NCI-H1694 treated with DMSO at 0.1 percent for 48 hours (cell line): ENCODE measurements at regions not wholly inside any gene's neighbourhood (a gene's known extent, or its start where the extent isn't known, plus 50 kb on each side); places are given as distances from the start of the nearest gene placed in this dataset.
"Not testable (repeated sequence)": the region's sequence is repeated elsewhere in the genome, so short reads cannot be mapped to it uniquely, and the experiment has no call there.

Source experiments
- DNase-seq: peaks from one replicate; lab custom pipeline; 2025; lab: John Stamatoyannopoulos, UW

- no peak for DNase-seq
Observed at GRCh38 chr12:75646329-75647210, 135.2 kb upstream of the KRR1 start.

GRCh38 chr12:75644472-75645072, 133.2 kb upstream of the KRR1 start:
- DNase-seq, result no peak

- DNase-seq, result not testable (repeated sequence)
Observed at GRCh38 chr12:75643119-75643518, 131.7 kb upstream of the KRR1 start.

GRCh38 chr12:75642226-75642625, 130.8 kb upstream of the KRR1 start:
- no peak for DNase-seq

- DNase-seq, result no peak
Observed at GRCh38 chr12:75641031-75641780, 129.8 kb upstream of the KRR1 start.

- DNase-seq, result no peak
Observed at GRCh38 chr12:75638792-75639191, 127.4 kb upstream of the KRR1 start.

- DNase-seq, result no peak
Observed at GRCh38 chr12:75636607-75637006, 125.2 kb upstream of the KRR1 start.

GRCh38 chr12:75635606-75636444, 124.4 kb upstream of the KRR1 start:
- DNase-seq, result no peak

- no peak for DNase-seq
Observed at GRCh38 chr12:75634244-75635222, 123.1 kb upstream of the KRR1 start.

GRCh38 chr12:75633789-75634188, 122.4 kb upstream of the KRR1 start:
- DNase-seq, result no peak

- DNase-seq, result no peak
Observed at GRCh38 chr12:75632442-75632841, 121.0 kb upstream of the KRR1 start.

GRCh38 chr12:75631831-75632230, 120.4 kb upstream of the KRR1 start:
- DNase-seq, result no peak

GRCh38 chr12:75630091-75630490, 118.7 kb upstream of the KRR1 start:
- DNase-seq, result no peak

GRCh38 chr12:75628916-75629315, 117.5 kb upstream of the KRR1 start:
- no peak for DNase-seq

GRCh38 chr12:75628511-75628910, 117.1 kb upstream of the KRR1 start:
- DNase-seq, result no peak

- no peak for DNase-seq
Observed at GRCh38 chr12:75623631-75624154, 112.3 kb upstream of the KRR1 start.

- DNase-seq, result no peak
Observed at GRCh38 chr12:75622492-75622891, 111.1 kb upstream of the KRR1 start.

GRCh38 chr12:75614396-75614795, 103.0 kb upstream of the KRR1 start:
- DNase-seq, result not testable (repeated sequence)

GRCh38 chr12:75613981-75614380, 102.6 kb upstream of the KRR1 start:
- no peak for DNase-seq

GRCh38 chr12:75611041-75611440, 99.6 kb upstream of the KRR1 start:
- no peak for DNase-seq
